ENCODE measurements at regions not wholly inside any gene's neighbourhood (a gene's known extent, or its start where the extent isn't known, plus 50 kb on each side); places are given as distances from the start of the nearest gene placed in this dataset.
A peak's percentile ranks its signal among the peaks of the same experiment; 100 is the strongest.

GRCh38 chr2:82848285-82848684 lies 1610.8 kb downstream of the SUCLG1 start:
- no peak for DNase-seq

DNA sequence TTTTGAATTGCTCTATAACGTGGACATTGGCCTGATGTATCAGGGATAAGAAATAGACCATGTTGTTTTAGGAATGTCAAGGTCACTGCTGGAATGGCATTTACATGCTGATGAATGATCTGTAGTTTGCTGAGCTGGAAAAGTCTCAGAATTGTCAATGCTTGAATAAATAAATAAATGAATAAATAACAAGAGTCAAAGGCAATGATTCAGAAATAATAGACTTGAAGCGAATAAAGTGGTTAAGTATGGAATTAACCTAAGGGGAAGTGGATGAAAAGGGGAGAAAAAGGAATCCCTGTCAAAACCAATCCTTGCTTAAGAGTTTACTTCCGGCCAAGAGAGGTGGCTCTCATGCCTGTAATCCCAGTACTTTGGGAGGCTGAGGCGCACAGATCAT lies 1620.0 kb downstream of the SUCLG1 start:
- DNase-seq = no peak

DNA sequence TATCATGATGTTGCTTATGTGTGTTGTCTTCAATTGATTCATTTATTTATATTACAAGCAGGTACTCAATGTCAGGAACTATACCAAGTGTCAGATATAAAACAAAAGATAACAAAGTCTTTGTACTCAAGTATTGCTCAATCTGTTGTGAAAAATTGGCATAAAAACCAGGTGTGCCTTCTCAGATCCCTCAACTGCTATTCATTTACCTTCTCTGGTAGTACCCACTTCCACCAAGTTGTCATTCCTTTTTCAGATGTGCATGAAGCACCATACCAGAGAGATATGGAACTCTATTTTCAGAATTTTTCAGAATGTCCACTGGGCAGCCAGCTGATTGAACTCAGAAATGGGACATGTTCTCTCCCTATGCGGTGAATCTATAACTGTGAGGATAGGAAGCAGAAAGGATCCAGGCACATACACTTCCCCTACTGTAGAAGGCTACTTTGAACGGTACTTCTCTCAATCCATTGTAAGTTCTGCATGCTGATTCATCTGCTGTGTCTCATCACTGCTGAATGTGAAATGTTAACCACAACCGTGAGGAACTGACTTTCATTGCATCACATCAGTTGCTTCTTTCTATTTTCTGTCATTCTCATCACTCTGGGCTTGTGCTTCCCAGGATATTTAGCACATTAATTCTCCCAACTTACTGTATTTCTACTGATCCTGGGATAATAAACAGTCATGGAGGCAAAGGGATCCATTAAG lies 1621.3 kb downstream of the SUCLG1 start:
- DNase-seq = no peak

- DNase-seq = no peak
Observed at GRCh38 chr2:82834893-82835292, 1624.2 kb downstream of the SUCLG1 start.

- DNase-seq = no peak
Observed at GRCh38 chr2:82827426-82827825, 1631.7 kb downstream of the SUCLG1 start.

- no peak for DNase-seq
Observed at GRCh38 chr2:82826437-82826836, 1632.6 kb downstream of the SUCLG1 start.

DNA sequence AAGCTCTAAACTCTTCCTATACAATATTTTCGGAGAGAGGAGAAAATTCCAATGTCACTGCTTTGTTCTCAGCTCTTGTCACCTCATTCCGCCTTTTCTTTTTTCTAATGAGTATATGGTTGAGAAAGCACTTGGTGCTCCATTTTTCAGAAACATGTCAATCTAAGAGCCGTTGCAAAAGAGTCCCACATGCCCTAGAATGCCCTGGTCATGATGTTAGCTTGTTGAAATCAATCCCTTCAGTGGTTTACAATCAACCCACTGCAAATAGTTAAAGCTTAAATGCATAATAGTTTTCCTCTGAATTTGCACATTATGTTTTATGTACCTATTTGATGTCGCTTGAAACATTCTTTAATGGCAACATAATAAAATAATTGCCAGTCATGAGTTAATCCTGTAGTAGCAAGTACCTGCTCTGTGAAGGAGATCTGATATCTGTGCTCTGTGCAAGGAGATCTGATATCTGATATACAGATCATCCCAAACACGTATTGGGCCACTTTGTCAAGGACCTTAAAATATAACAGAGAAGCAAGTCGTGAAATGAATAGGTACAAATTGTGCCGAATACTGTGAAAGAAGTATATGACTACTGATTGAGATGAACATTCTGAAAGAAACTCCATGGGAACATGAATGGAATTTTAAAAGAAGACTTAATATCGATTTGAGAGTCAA lies 1633.5 kb downstream of the SUCLG1 start:
- DNase-seq = no peak

GRCh38 chr2:82823892-82824291 lies 1635.2 kb downstream of the SUCLG1 start:
- no peak for DNase-seq

- DNase-seq = no peak
Observed at GRCh38 chr2:82819951-82820350, 1639.1 kb downstream of the SUCLG1 start.

- DNase-seq = no peak
Observed at GRCh38 chr2:82814146-82814545, 1644.9 kb downstream of the SUCLG1 start.

DNA sequence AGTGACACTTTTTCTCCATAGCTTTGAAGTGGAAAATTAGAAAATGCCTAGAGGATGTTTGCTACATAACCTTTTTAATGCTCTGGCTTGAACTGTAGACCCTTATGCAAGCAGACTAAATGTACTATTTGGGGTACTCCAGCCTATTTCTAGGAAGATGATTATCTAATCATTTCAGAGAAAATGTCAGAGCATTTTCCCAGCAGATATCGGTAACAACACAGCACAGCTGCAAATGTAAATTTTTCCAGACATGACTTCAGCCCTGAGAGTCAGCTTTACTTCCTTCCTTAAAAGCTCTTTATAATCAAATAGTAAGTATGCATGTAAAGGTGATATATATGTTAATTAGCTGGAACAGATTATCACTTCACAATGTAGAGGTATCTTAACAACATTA lies 1647.1 kb downstream of the SUCLG1 start:
- no peak for DNase-seq

DNA sequence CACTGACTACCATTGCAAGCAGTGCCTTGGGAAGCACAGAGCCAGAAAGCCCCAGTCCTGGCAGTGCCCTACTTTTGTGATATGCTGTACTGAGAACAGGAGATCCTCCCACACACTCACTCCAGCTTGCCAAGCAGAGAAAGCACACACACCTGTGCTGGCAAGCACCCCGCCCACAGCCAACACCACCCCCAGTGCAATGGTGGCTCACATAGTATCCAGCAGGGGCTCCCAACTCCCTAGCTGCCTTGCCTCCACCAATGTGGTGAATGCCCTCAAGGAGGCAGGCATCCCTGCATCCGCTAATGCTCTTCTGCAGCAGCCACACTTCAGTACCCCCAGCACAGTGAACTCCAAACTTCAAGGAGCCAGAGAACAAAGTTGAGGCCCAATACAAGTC lies 1655.8 kb downstream of the SUCLG1 start:
- no peak for DNase-seq

- DNase-seq = no peak
Observed at GRCh38 chr2:82797469-82797868, 1661.6 kb downstream of the SUCLG1 start.

- DNase-seq = no peak
Observed at GRCh38 chr2:82796132-82796531, 1662.9 kb downstream of the SUCLG1 start.

DNA sequence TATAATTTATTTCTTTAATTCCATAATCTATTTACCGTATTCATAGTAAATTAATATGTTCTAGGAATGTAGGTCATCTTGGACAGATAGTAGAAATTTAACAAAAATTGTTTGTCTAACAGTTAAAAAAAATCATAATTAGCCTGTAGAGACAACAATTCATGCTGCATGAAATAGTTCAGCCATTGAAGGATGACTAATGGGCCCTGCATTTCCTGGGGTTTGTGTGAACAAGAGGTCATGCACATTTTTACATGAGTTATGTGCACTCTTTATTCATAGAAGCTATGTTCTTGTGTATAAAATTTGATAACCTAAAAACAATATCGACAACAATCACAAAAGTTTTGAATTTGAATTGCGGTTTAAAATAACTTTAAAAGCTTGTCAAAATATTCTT lies 1663.6 kb downstream of the SUCLG1 start:
- no peak for DNase-seq

DNA sequence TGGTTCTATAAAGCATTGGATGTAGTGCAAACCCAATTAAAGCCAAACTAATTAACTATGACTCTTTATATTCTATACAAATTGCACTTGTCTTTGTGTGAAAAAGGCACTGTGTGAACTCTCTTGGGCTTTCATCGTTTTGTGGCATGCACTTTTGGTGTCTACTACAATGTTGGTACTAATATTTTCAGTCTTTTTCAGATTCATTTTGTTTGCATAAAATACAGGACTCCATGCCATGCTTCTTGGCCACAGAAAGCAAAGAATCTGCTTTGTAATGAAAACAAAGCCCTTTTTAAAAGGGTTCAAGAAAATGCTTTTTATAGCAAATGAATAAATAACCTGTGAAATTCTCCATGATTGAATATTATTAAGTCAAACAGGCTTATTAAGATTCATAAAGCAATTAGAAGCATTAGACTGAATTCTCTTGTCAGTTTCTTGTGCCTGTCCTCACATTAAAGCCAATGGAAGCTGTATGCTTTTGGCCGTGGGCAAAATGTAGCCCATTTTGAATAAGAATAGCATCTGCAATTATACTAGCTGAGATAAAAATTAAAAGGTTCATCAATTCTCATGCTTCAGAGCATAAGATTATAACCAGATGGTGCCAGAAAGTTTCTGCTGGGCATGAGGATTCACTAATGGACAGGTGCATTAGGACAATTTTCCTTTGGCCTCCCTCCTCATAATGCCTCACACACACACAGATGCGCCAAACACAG lies 1665.2 kb downstream of the SUCLG1 start:
- no peak for DNase-seq

DNA sequence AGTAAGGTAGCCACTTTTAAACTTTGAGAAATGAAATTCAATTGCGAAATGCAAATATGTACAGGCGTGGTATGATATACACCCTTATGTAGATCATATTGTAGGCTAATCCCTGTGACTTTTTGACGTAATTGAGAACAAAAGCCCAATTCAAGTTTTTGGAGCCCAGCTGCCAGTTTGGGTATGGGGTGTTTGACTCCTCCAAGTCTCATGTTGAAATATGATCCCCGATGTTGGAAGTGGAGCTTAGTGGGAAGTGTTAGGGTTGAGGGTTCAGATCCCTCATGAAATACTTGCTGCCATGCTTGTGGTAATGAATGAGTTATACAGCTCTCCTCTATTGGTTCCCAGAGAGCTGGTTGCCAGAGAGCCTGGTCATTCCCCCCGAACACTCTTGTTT lies 1666.8 kb downstream of the SUCLG1 start:
- no peak for DNase-seq

- peak; percentile 4 for DNase-seq
Observed at GRCh38 chr2:82790206-82791021, 1668.7 kb downstream of the SUCLG1 start.

- no peak for DNase-seq
Observed at GRCh38 chr2:82789851-82790205, 1669.3 kb downstream of the SUCLG1 start.

DNA sequence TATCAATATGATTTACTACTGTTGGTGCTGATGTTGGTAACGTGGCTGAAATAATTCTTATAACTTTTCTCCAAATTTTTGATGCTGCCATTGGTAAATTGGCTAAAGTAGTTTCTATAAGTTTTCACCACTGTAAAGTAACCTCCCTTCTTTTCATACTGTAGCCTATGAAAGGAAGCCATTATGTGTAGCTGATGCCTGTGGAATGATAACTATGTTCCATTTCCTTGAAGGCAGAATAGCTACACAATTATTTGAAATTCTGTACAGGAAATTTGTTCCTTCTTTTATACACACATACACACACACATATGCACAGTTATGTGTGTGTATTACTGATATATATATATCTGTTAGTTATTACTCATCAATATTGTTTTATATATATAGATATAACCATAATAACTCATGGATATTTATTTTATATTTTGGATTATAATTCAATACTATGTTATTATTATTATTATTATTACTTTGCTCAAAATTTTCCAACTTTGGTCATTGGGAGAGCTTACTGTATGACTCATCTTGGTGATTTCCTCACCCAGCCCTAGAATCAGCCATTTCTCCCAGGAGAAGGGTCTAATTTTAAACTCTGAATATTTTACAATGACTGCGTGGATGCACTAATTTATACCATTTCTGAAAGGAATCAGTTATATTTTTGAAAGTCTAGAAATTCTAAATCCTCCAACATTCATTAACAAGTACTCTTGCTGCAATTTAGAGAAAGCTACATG lies 1677.7 kb downstream of the SUCLG1 start:
- no peak for DNase-seq

DNA sequence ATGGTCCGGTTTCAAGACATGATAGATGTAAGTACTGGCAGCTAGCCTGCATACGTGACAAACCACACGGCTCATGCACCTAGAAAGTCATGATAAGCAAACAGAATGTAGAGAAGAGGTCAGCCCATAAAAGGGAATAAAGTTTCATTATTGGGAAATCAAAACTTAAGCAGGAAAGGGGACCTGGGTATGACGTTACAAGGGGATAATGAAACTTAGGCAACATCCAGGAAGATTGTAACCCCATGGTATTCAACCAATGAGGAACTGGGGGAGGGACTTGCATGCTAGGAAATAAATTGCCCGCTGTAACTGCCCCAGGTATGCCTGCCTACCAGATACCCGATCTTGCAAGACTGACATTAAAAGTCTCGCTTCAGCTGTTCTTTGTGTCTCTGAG lies 1679.0 kb downstream of the SUCLG1 start:
- DNase-seq = no peak

- no peak for DNase-seq
Observed at GRCh38 chr2:82752396-82752795, 1706.7 kb downstream of the SUCLG1 start.

DNA sequence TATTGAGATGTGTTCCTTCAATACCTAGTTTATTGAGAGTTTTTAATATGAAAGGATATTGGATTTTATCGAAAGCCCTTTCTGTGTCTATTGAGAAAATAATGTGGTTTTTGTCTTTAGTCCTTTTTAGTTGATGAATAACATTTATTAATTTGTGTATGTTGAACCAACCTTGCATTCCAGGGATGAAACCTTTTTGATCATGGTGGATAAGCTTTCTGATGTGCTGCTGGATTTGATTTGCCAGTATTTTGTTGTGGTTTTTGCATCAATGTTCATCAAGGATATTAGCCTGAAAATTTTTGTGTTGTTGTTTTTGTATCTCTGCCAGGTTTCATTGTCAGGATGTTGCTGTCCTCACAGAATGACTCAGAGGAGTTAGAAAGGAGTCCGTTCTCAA lies 1710.4 kb downstream of the SUCLG1 start:
- no peak for DNase-seq

Measured in NCI-H1092 treated with DMSO at 0.1 percent for 48 hours (cell line).